Naive thymus-derived CD4-positive, alpha-beta T cell (primary cell): ENCODE measurements at regions not wholly inside any gene's neighbourhood (a gene's known extent, or its start where the extent isn't known, plus 50 kb on each side); places are given as distances from the start of the nearest gene placed in this dataset.
"Not testable (repeated sequence)": the region's sequence is repeated elsewhere in the genome, so short reads cannot be mapped to it uniquely, and the experiment has no call there.

Experiments
- ATAC-seq: fragments of 150-1000 bp; cut with Tn5 transposase; 2 replicates; pipeline ENCODE4 v1.10.0; 2021; ENCODE audit warnings: mild to moderate bottlenecking, moderate library complexity
- CTCF ChIA-PET: fragments of 350-600 bp; sonication (Branson Sonifier 250); formaldehyde crosslinking; loops from one replicate; lab custom pipeline; 2021; ENCODE audit warnings: antibody characterized with exemption; lab: Charles Lee
- POLR2A ChIA-PET: fragments of 350-600 bp; sonication (Branson Sonifier 250); formaldehyde crosslinking; loops from one replicate; lab custom pipeline; 2021; ENCODE audit warnings: antibody characterized with exemption, inconsistent platforms; lab: Charles Lee
- DNase-seq, 9 donors: peaks; one replicate each; pipeline versions ENCODE4 v3.0.0 to v3.0.0-alpha.2; 2020 to 2022; ENCODE audit warnings: mixed read lengths in 1 of 9
- H3K27ac ChIP-seq: one replicate; pipeline ENCODE4 v1.7.0; 2013; ENCODE audit warnings: mild to moderate bottlenecking, low read depth, low read length, moderate library complexity
- H3K27me3 ChIP-seq, 2 donors: one replicate each; pipeline ENCODE4 v1.7.0; 2013; ENCODE audit warnings: low read length in 2 of 2, mild to moderate bottlenecking in 2 of 2, moderate library complexity in 2 of 2; ENCODE audit not compliant: control insufficient read depth in 2 of 2, insufficient read depth in 2 of 2
- H3K36me3 ChIP-seq, 3 experiments: 1 replicate in 2 of 3; 2 replicates in 1 of 3; pipeline ENCODE4 v1.7.0; 2013; ENCODE audit warnings: low read length in 3 of 3, mild to moderate bottlenecking in 3 of 3, moderate library complexity in 1 of 3; ENCODE audit not compliant: insufficient read depth in 3 of 3, control insufficient read depth in 2 of 3
- H3K4me1 ChIP-seq, 2 donors: one replicate each; pipeline ENCODE4 v1.7.0; 2013; ENCODE audit warnings: low read length in 2 of 2, mild to moderate bottlenecking in 2 of 2, moderate library complexity in 1 of 2; ENCODE audit not compliant: control insufficient read depth in 2 of 2, insufficient read depth in 2 of 2
- H3K4me3 ChIP-seq: 2 replicates; pipeline ENCODE4 v1.7.0; 2013; ENCODE audit warnings: mild to moderate bottlenecking, low read length
- H3K9me3 ChIP-seq, 3 experiments: 1 replicate in 2 of 3; 2 replicates in 1 of 3; pipeline ENCODE4 v1.7.0; 2013; ENCODE audit warnings: low read length in 3 of 3; ENCODE audit not compliant: control insufficient read depth in 2 of 3
- H3K27ac Mint-ChIP-seq, 9 donors: one replicate each; pipeline ENCODE4 v1.8.0; 2020 to 2022; ENCODE audit warnings: mixed read lengths in 9 of 9, mild to moderate bottlenecking in 8 of 9, moderate library complexity in 5 of 9, inconsistent platforms in 2 of 9
- H3K27me3 Mint-ChIP-seq, 5 donors: one replicate each; pipeline ENCODE4 v1.8.0; 2021 to 2022; ENCODE audit warnings: mixed read lengths in 5 of 5, mild to moderate bottlenecking in 1 of 5
- H3K36me3 Mint-ChIP-seq, 5 donors: one replicate each; pipeline ENCODE4 v1.8.0; 2020 to 2022; ENCODE audit warnings: mixed read lengths in 5 of 5, mild to moderate bottlenecking in 3 of 5, inconsistent platforms in 1 of 5
- H3K4me1 Mint-ChIP-seq, 7 donors: one replicate each; pipeline ENCODE4 v1.8.0; 2020 to 2022; ENCODE audit warnings: mixed read lengths in 7 of 7, mild to moderate bottlenecking in 3 of 7, inconsistent platforms in 1 of 7
- H3K4me3 Mint-ChIP-seq, 10 donors: one replicate each; pipeline ENCODE4 v1.8.0; 2020 to 2022; ENCODE audit warnings: mild to moderate bottlenecking in 10 of 10, mixed read lengths in 10 of 10, moderate library complexity in 6 of 10, inconsistent platforms in 2 of 10
- H3K9me3 Mint-ChIP-seq, 11 donors: one replicate each; pipeline ENCODE4 v1.8.0; 2020 to 2022; ENCODE audit warnings: mixed read lengths in 11 of 11, mild to moderate bottlenecking in 4 of 11, inconsistent platforms in 1 of 11, moderate library complexity in 1 of 11
- intact Hi-C, 2 donors: fragments of 100-400 bp; cut with micrococcal nuclease; formaldehyde crosslinking; loops; one replicate each; pipeline ENCODE4 v1.15.1; 2023

GRCh38 chr6:132190815-132191175 is 210.5 kb downstream of the MOXD1 start:
- Mint-ChIP-seq H3K4me3 (no peak overlapping the region), H3K27ac (no peak overlapping the region), H3K36me3 (no peaks in the 10 kb centered on the region), H3K4me1 (no peaks in the 10 kb centered on the region), H3K27me3 (peaks cover 0 to 3% (median 0%) of the 10 kb centered on the region in 5 donors), H3K9me3 (no peaks in the 10 kb centered on the region)
- DNase-seq (no peak), ATAC-seq (no peak)
- no peaks in the 10 kb centered on the region for H3K9me3 ChIP-seq
- H3K27me3 ChIP-seq = no peaks in the 10 kb centered on the region
- no peak overlapping the region for H3K4me3 ChIP-seq
- intact Hi-C loops = no loop called here
- no peaks in the 10 kb centered on the region for H3K4me1 ChIP-seq
- H3K36me3 ChIP-seq = no peaks in the 10 kb centered on the region
- ChIA-PET POLR2A (no interaction called here), CTCF (no interaction called here)
- H3K27ac ChIP-seq = no peak overlapping the region

GRCh38 chr6:132190097-132190814 is 211.0 kb downstream of the MOXD1 start:
- CTCF ChIA-PET = no interaction called here
- Mint-ChIP-seq H3K27ac (no peak overlapping the region), H3K4me1 (no peaks in the 10 kb centered on the region), H3K36me3 (no peaks in the 10 kb centered on the region), H3K27me3 (peaks cover 0 to 3% (median 0%) of the 10 kb centered on the region in 5 donors), H3K9me3 (peaks cover 0 to 1% (median 0%) of the 10 kb centered on the region in 11 donors), H3K4me3 (no peak overlapping the region)
- DNase-seq (no peak), ATAC-seq (no peak)
- Histone ChIP-seq H3K9me3 (no peaks in the 10 kb centered on the region), H3K4me1 (no peaks in the 10 kb centered on the region), H3K4me3 (no peak overlapping the region), H3K27ac (no peak overlapping the region), H3K36me3 (no peaks in the 10 kb centered on the region), H3K27me3 (no peaks in the 10 kb centered on the region)
- POLR2A ChIA-PET = no interaction called here
- intact Hi-C loops = no loop called here

- Histone ChIP-seq H3K9me3 (no peaks in the 10 kb centered on the region), H3K4me3 (no peak overlapping the region), H3K4me1 (no peaks in the 10 kb centered on the region), H3K27ac (no peak overlapping the region), H3K36me3 (no peaks in the 10 kb centered on the region), H3K27me3 (no peaks in the 10 kb centered on the region)
- Mint-ChIP-seq H3K27me3 (peaks cover 0 to 4% (median 0%) of the 10 kb centered on the region in 5 donors), H3K4me3 (no peak overlapping the region), H3K36me3 (no peaks in the 10 kb centered on the region), H3K27ac (no peak overlapping the region), H3K9me3 (peaks cover 0 to 1% (median 0%) of the 10 kb centered on the region in 11 donors), H3K4me1 (no peaks in the 10 kb centered on the region)
- intact Hi-C loops = no loop called here
- ATAC-seq = no peak
- POLR2A ChIA-PET = no interaction called here
- CTCF ChIA-PET = no interaction called here
- no peak for DNase-seq
Observed at GRCh38 chr6:132188556-132189264, 212.6 kb downstream of the MOXD1 start.

- H3K27me3 Mint-ChIP-seq = peaks cover 0 to 9% (median 3%) of the 10 kb centered on the region in 5 donors
- no peaks in the 10 kb centered on the region for H3K4me1 Mint-ChIP-seq
- ChIA-PET POLR2A (no interaction called here), CTCF (no interaction called here)
- H3K4me3 Mint-ChIP-seq = no peak overlapping the region
- H3K36me3 Mint-ChIP-seq = no peaks in the 10 kb centered on the region
- ATAC-seq (no peak), DNase-seq (no peak)
- no peaks in the 10 kb centered on the region for H3K9me3 ChIP-seq
- intact Hi-C loops = no loop called here
- no peak overlapping the region for H3K4me3 ChIP-seq
- H3K36me3 ChIP-seq = no peaks in the 10 kb centered on the region
- no peaks in the 10 kb centered on the region for H3K27me3 ChIP-seq
- no peak overlapping the region for H3K27ac Mint-ChIP-seq
- H3K4me1 ChIP-seq = no peaks in the 10 kb centered on the region
- H3K27ac ChIP-seq = no peak overlapping the region
- peaks cover 0 to 3% (median 0%) of the 10 kb centered on the region in 11 donors for H3K9me3 Mint-ChIP-seq
Observed at GRCh38 chr6:132187816-132188215, 213.5 kb downstream of the MOXD1 start.

GRCh38 chr6:132184966-132185365 is 216.3 kb downstream of the MOXD1 start:
- H3K27ac Mint-ChIP-seq, H3K9me3 ChIP-seq, H3K27me3 ChIP-seq, H3K4me3 ChIP-seq, intact Hi-C loops, H3K4me1 Mint-ChIP-seq, POLR2A ChIA-PET, H3K4me3 Mint-ChIP-seq, H3K36me3 Mint-ChIP-seq, H3K9me3 Mint-ChIP-seq, CTCF ChIA-PET, ATAC-seq, H3K27me3 Mint-ChIP-seq, H3K4me1 ChIP-seq, DNase-seq, H3K27ac ChIP-seq, H3K36me3 ChIP-seq: not testable (repeated sequence)

- Mint-ChIP-seq H3K4me1 (no peaks in the 10 kb centered on the region), H3K36me3 (peaks cover 0 to 5% (median 0%) of the 10 kb centered on the region in 5 donors), H3K4me3 (no peak overlapping the region), H3K9me3 (peaks cover 4 to 20% (median 14%) of the 10 kb centered on the region in 11 donors), H3K27me3 (peaks cover 0 to 17% (median 10%) of the 10 kb centered on the region in 5 donors), H3K27ac (no peak overlapping the region)
- POLR2A ChIA-PET = no interaction called here
- Histone ChIP-seq H3K4me1 (no peaks in the 10 kb centered on the region), H3K9me3 (peaks cover 0 to 3% (median 0%) of the 10 kb centered on the region in 3 experiments), H3K27ac (no peak overlapping the region), H3K4me3 (no peak overlapping the region), H3K36me3 (no peaks in the 10 kb centered on the region), H3K27me3 (no peaks in the 10 kb centered on the region)
- DNase-seq = no peak
- intact Hi-C loops = no loop called here
- CTCF ChIA-PET = no interaction called here
- no peak for ATAC-seq
Observed at GRCh38 chr6:132179955-132180354, 221.3 kb downstream of the MOXD1 start.

GRCh38 chr6:132174919-132175318 is 223.7 kb upstream of the CCN2 start:
- Mint-ChIP-seq H3K9me3 (peaks cover 4 to 32% (median 15%) of the 10 kb centered on the region in 11 donors), H3K4me1 (no peaks in the 10 kb centered on the region), H3K4me3 (no peak overlapping the region), H3K27ac (no peak overlapping the region), H3K27me3 (peaks cover 0 to 20% (median 18%) of the 10 kb centered on the region in 5 donors), H3K36me3 (peaks cover 0 to 5% (median 4%) of the 10 kb centered on the region in 5 donors)
- Histone ChIP-seq H3K4me3 (no peak overlapping the region), H3K36me3 (no peaks in the 10 kb centered on the region), H3K27ac (no peak overlapping the region), H3K4me1 (no peaks in the 10 kb centered on the region), H3K27me3 (no peaks in the 10 kb centered on the region), H3K9me3 (peaks cover 0 to 8% (median 0%) of the 10 kb centered on the region in 3 experiments)
- DNase-seq (no peak), ATAC-seq (no peak)
- intact Hi-C loops = no loop called here
- POLR2A ChIA-PET = no interaction called here
- CTCF ChIA-PET = no interaction called here
